ENCODE measurements at regions not wholly inside any gene's neighbourhood (a gene's known extent, or its start where the extent isn't known, plus 50 kb on each side); places are given as distances from the start of the nearest gene placed in this dataset.

- no peak for TF ChIP-seq ZNF276 (CRISPR knock-in tag; IDR thresholded peaks at IDR 0.05; ENCODE audit: low read depth)
- no peak for TF ChIP-seq ZNF230 (CRISPR knock-in tag; IDR thresholded peaks at IDR 0.05)
- no peak for TF ChIP-seq ZNF451 (CRISPR knock-in tag; IDR thresholded peaks at IDR 0.05)
- no peak for TF ChIP-seq ZSCAN5A (CRISPR knock-in tag; IDR thresholded peaks at IDR 0.05; ENCODE audit: borderline replicate concordance)
Measured at GRCh38 chr2:19230626-19231025, 127.8 kb downstream of the OSR1 start (continued).

- no peak for DNase-seq (ENCODE audit: low spot score)
- no peak overlapping the region for H3K4me3 ChIP-seq (replicated peaks in 1 of 3; ENCODE audit: insufficient read depth in 1 of 3, low read depth in 2 of 3, low read length in 3 of 3)
- no peaks in the 10 kb centered on the region for H3K36me3 ChIP-seq (replicated peaks in 1 of 2; ENCODE audit: control insufficient read depth in 1 of 2, insufficient read depth in 2 of 2, low read length in 2 of 2)
- ChIA-PET CTCF (ENCODE audit: low intra/inter-chr PET ratio, low total read pairs) (no interaction called here), POLR2A (no interaction called here)
- BruUV-seq (replicated peaks): no TSS peak
- WGBS (ENCODE audit: low lambda C conversion rate): 80% methylated on average over 1 of the region's 3 CpGs
- H3K27ac ChIP-seq (ENCODE audit: extremely low read length, insufficient read depth, low read length): no peak overlapping the region
- no peaks in the 10 kb centered on the region for H3K27me3 ChIP-seq (ENCODE audit: control insufficient read depth in 1 of 2, insufficient read depth in 2 of 2, low read length in 2 of 2)
- no peak overlapping the region for H2AFZ ChIP-seq (ENCODE audit: low read length)
- H3K4me1 ChIP-seq (ENCODE audit: insufficient read depth, low read length): peaks cover 30% of the 10 kb centered on the region
- in situ Hi-C loops (cut with HindIII; ENCODE audit: extremely low pct_ligation_motif_present, low pct_unique_long_range_greater_than_20kb): no loop called here
- no peak for TF ChIP-seq ZNF510 (CRISPR knock-in tag; IDR thresholded peaks at IDR 0.05; ENCODE audit: low read depth)
- no peak for TF ChIP-seq ZNF530 (CRISPR knock-in tag; IDR thresholded peaks at IDR 0.05; ENCODE audit: low read depth)
- TF ChIP-seq ZNF891 (CRISPR knock-in tag; IDR thresholded peaks at IDR 0.05): no peak
- TF ChIP-seq MYPOP (CRISPR knock-in tag; IDR thresholded peaks at IDR 0.05): no peak
- no peak for TF ChIP-seq ZNF552 (CRISPR knock-in tag; IDR thresholded peaks at IDR 0.05; ENCODE audit: borderline replicate concordance)
- no peak for TF ChIP-seq ZNF512B (CRISPR knock-in tag; IDR thresholded peaks at IDR 0.05; ENCODE audit: borderline replicate concordance)
- TF ChIP-seq CBX1 (IDR thresholded peaks at IDR 0.05; ENCODE audit: low read depth): no peak
- no peak for TF ChIP-seq TOPORS (CRISPR knock-in tag; IDR thresholded peaks at IDR 0.05)
- TF ChIP-seq ZNF101 (CRISPR knock-in tag; IDR thresholded peaks at IDR 0.05; ENCODE audit: borderline replicate concordance, low read depth): no peak
- no peak overlapping the region for H3K4me2 ChIP-seq (ENCODE audit: low read depth, low read length)
- ATAC-seq: peak; percentile 54
- H3K9ac ChIP-seq (ENCODE audit: insufficient read depth, low read depth, low read length): no peak overlapping the region
- no peaks in the 10 kb centered on the region for H3K79me2 ChIP-seq (ENCODE audit: insufficient read depth, low read length)
- no peaks in the 10 kb centered on the region for H4K20me1 ChIP-seq (ENCODE audit: insufficient read depth, low read length)
- intact Hi-C loops (cut with micrococcal nuclease; ENCODE audit: unreplicated experiment): no loop called here
- no peaks in the 10 kb centered on the region for H3K9me3 ChIP-seq (ENCODE audit: low read length)
- no peak for FAIRE-seq
Measured at GRCh38 chr2:19228715-19229114, 129.7 kb downstream of the OSR1 start.
